ENCODE measurements at regions not wholly inside any gene's neighbourhood (a gene's known extent, or its start where the extent isn't known, plus 50 kb on each side); places are given as distances from the start of the nearest gene placed in this dataset.

- Histone ChIP-seq H3K9me3 (ENCODE audit: control insufficient read depth, insufficient read depth, low read depth, low read length) (no peaks in the 10 kb centered on the region), H3K27me3 (ENCODE audit: control insufficient read depth, insufficient read depth, low read length) (no peaks in the 10 kb centered on the region), H3K36me3 (ENCODE audit: control insufficient read depth, insufficient read depth, low read length) (no peaks in the 10 kb centered on the region), H3K4me1 (ENCODE audit: control insufficient read depth, insufficient read depth, low read length) (no peaks in the 10 kb centered on the region), H3K4me3 (ENCODE audit: low read depth in 2 of 2, low read length in 2 of 2) (no peak overlapping the region), H3K27ac (ENCODE audit: low read length) (no peak overlapping the region)
- POLR2A ChIA-PET = no interaction called here
- BruUV-seq (replicated peaks) = no TSS peak
- ATAC-seq (no peak), DNase-seq (ENCODE audit: low read depth, low spot score) (no peak)
- intact Hi-C loops (cut with micrococcal nuclease; ENCODE audit: unreplicated experiment) = no loop called here
- no peak for TF ChIP-seq TCF7L2 (IDR thresholded peaks at IDR 0.05; ENCODE audit: low read depth, low read length)
- in situ Hi-C loops (cut with HindIII; ENCODE audit: low pct_unique_long_range_greater_than_20kb, low sequenced_read_pairs) = no loop called here
- CTCF ChIA-PET = no interaction called here
These were observed 565.1 kb downstream of the BCL11A start for GRCh38 chr2:59988341-59988740.

GRCh38 chr2:59986511-59986910, 566.9 kb downstream of the BCL11A start:
- Histone ChIP-seq H3K9me3 (ENCODE audit: control insufficient read depth, insufficient read depth, low read depth, low read length) (no peaks in the 10 kb centered on the region), H3K27me3 (ENCODE audit: control insufficient read depth, insufficient read depth, low read length) (no peaks in the 10 kb centered on the region), H3K27ac (ENCODE audit: low read length) (no peak overlapping the region), H3K36me3 (ENCODE audit: control insufficient read depth, insufficient read depth, low read length) (no peaks in the 10 kb centered on the region), H3K4me3 (ENCODE audit: low read depth in 2 of 2, low read length in 2 of 2) (no peak overlapping the region), H3K4me1 (ENCODE audit: control insufficient read depth, insufficient read depth, low read length) (no peaks in the 10 kb centered on the region)
- DNase-seq (ENCODE audit: low read depth, low spot score) (no peak), ATAC-seq (no peak)
- BruUV-seq (replicated peaks) = no TSS peak
- CTCF ChIA-PET = no interaction called here
- in situ Hi-C loops (cut with HindIII; ENCODE audit: low pct_unique_long_range_greater_than_20kb, low sequenced_read_pairs) = no loop called here
- POLR2A ChIA-PET = no interaction called here
- TF ChIP-seq CTCF (IDR thresholded peaks at IDR 0.05) = no peak
- no peak for TF ChIP-seq SIN3A (IDR thresholded peaks at IDR 0.05; ENCODE audit: borderline replicate concordance, insufficient read depth, low read depth, low read length)
- TF ChIP-seq POLR2AphosphoS5 (IDR thresholded peaks at IDR 0.05; ENCODE audit: low read depth, low read length) = no peak
- no peak for TF ChIP-seq TCF7L2 (IDR thresholded peaks at IDR 0.05; ENCODE audit: low read depth, low read length)
- no peak for TF ChIP-seq REST (IDR thresholded peaks at IDR 0.05; ENCODE audit: insufficient read depth in 1 of 2, low read depth in 2 of 2, low read length in 1 of 2)
- intact Hi-C loops (cut with micrococcal nuclease; ENCODE audit: unreplicated experiment) = no loop called here

GRCh38 chr2:59985923-59986322, 567.5 kb downstream of the BCL11A start:
- ChIA-PET CTCF (no interaction called here), POLR2A (no interaction called here)
- H3K27ac ChIP-seq (ENCODE audit: low read length) = no peak overlapping the region
- intact Hi-C loops (cut with micrococcal nuclease; ENCODE audit: unreplicated experiment) (no loop called here), in situ Hi-C loops (cut with HindIII; ENCODE audit: low pct_unique_long_range_greater_than_20kb, low sequenced_read_pairs) (no loop called here)
- no peaks in the 10 kb centered on the region for H3K27me3 ChIP-seq (ENCODE audit: control insufficient read depth, insufficient read depth, low read length)
- H3K4me3 ChIP-seq (ENCODE audit: low read depth in 2 of 2, low read length in 2 of 2) = no peak overlapping the region
- no peaks in the 10 kb centered on the region for H3K4me1 ChIP-seq (ENCODE audit: control insufficient read depth, insufficient read depth, low read length)
- no peaks in the 10 kb centered on the region for H3K9me3 ChIP-seq (ENCODE audit: control insufficient read depth, insufficient read depth, low read depth, low read length)
- ATAC-seq (no peak), DNase-seq (ENCODE audit: low read depth, low spot score) (no peak)
- TF ChIP-seq TCF7L2 (IDR thresholded peaks at IDR 0.05; ENCODE audit: low read depth, low read length) = no peak
- TF ChIP-seq POLR2AphosphoS5 (IDR thresholded peaks at IDR 0.05; ENCODE audit: low read depth, low read length) = no peak
- no peak for TF ChIP-seq CTCF (IDR thresholded peaks at IDR 0.05)
- TF ChIP-seq SIN3A (IDR thresholded peaks at IDR 0.05; ENCODE audit: borderline replicate concordance, insufficient read depth, low read depth, low read length) = no peak
- TF ChIP-seq REST (IDR thresholded peaks at IDR 0.05; ENCODE audit: insufficient read depth in 1 of 2, low read depth in 2 of 2, low read length in 1 of 2) = no peak
- no peaks in the 10 kb centered on the region for H3K36me3 ChIP-seq (ENCODE audit: control insufficient read depth, insufficient read depth, low read length)
- BruUV-seq (replicated peaks) = no TSS peak
